ENCODE measurements at regions not wholly inside any gene's neighbourhood (a gene's known extent, or its start where the extent isn't known, plus 50 kb on each side); places are given as distances from the start of the nearest gene placed in this dataset.

- DNase-seq (ENCODE audit: low spot score), result no peak
Measured at GRCh38 chr11:106331176-106331575, 253.7 kb downstream of the AASDHPPT start.

GRCh38 chr11:106333678-106334077 lies 256.2 kb downstream of the AASDHPPT start:
- no peak for DNase-seq (ENCODE audit: low spot score)

GRCh38 chr11:106344394-106344793 lies 266.9 kb downstream of the AASDHPPT start:
- no peak for DNase-seq (ENCODE audit: low spot score)

DNA sequence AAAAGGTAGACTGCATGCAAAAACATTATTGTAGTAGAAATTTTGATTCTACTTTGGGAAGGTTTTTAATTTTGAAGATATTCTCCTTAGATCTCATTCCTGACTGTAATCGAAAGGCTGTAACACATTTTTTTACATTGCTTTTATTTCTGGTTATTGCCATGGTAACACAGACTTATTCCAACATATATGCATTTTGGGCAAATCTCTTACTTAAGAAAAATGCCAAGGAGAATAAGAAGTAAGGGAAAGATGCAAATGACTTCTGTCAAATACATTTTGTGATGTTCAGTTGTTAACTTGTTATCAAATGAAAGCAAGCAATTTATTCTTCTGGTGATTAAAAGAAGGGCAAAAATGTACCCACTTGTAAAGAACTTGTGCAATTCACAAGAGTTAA lies 267.5 kb downstream of the AASDHPPT start:
- no peak for DNase-seq (ENCODE audit: low spot score)

- DNase-seq (ENCODE audit: low spot score), result no peak
Measured at GRCh38 chr11:106353031-106353430, 275.6 kb downstream of the AASDHPPT start.

DNA sequence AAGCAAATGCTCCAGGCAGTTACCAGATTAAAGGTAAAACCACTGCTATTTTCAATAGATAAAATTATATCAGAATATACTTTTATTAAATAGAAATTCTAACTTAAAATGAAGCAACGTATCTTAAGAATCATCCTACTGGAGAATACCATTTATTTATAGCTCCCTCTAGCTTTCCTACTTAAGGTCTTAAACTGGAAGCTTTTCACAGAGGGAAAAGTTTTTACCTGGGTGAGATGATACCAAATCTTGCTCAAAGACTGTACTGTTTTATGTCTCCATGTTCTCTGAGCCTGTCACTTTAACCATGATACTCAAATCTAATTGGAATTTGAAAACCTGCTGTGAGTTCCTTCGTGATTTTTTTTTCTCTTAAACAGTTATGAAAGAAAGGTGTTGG lies 291.8 kb downstream of the AASDHPPT start:
- no peak for DNase-seq (ENCODE audit: low spot score)

DNA sequence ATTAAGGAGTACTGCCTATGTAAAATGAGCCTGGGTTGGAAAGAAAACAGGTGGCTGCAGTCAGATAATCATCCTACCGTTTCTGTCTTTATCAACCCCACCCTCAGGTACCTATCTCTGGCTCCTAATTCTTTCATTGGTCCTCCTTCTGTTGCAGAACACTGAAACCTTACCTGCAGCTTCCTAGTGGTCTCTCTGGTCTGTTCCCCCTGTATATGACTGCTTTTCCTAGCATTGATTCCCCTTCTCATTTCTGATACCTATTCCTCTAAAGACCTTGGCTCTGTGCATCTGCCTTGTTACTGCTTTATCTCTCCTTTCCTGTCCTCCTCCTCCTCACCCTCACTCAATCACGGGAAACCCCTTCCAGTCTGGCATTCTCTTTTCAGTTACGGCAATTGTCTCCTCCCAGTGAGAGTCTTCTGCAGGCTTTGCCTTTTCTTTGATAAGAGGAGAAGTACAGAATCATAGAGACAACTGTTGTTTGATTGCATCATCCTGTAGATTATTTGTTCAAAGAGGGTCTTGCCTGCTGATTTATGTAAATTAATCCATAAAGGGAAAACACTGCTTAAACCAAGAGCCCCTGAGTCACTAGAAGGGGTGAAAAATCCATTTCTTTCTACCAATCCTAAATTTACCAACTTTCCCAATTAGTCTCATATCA lies 301.2 kb downstream of the AASDHPPT start:
- DNase-seq (ENCODE audit: low spot score), result no peak

- DNase-seq (ENCODE audit: low spot score), result no peak
Measured at GRCh38 chr11:106379265-106379664, 301.8 kb downstream of the AASDHPPT start.

DNA sequence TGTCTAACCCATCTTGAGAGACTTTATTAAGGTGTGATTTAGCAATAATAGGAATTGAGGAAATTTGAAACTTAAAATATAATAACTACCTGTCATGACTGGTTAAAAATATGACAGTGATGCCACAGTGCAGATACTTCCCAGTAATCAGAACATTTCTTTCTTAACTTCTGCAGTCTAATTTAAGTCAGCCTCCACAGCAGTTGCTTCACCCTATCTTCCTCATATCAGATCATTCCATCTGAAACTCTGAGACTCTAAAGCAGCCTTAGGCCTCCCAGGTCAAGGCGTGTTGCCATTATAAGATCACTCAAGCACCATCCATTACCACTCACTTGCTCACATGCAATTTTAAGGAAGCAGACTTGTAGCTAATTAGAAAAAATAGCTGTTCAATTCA lies 302.2 kb downstream of the AASDHPPT start:
- DNase-seq (ENCODE audit: low spot score), result no peak

GRCh38 chr11:106381895-106382294 lies 304.4 kb downstream of the AASDHPPT start:
- DNase-seq (ENCODE audit: low spot score), result no peak

- DNase-seq (ENCODE audit: low spot score), result no peak
Measured at GRCh38 chr11:106384429-106384828, 307.0 kb downstream of the AASDHPPT start.

GRCh38 chr11:106386519-106386918 lies 309.1 kb downstream of the AASDHPPT start:
- no peak for DNase-seq (ENCODE audit: low spot score)

- no peak for DNase-seq (ENCODE audit: low spot score)
Measured at GRCh38 chr11:106389101-106389500, 311.6 kb downstream of the AASDHPPT start.

DNA sequence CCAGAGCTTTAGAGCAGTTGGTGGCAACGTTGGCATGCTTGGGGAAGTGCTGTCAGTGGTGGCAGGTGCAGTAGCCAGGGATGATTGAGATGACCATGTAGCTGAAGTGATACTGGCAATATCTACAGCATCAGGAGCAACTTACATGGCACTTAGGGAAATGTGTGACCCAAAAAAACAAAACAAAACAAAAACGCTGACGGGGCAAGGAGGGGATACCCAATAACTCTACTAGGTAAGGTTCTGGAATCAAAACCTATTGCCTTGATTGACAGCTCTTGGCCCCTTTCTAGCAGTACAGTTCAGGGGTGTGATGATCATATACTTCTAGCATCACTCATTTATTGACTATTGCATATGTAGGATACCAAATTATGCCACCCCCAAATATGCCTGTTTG lies 312.6 kb downstream of the AASDHPPT start:
- no peak for DNase-seq (ENCODE audit: low spot score)

- DNase-seq (ENCODE audit: low spot score), result no peak
Measured at GRCh38 chr11:106391771-106392420, 314.4 kb downstream of the AASDHPPT start.

DNA sequence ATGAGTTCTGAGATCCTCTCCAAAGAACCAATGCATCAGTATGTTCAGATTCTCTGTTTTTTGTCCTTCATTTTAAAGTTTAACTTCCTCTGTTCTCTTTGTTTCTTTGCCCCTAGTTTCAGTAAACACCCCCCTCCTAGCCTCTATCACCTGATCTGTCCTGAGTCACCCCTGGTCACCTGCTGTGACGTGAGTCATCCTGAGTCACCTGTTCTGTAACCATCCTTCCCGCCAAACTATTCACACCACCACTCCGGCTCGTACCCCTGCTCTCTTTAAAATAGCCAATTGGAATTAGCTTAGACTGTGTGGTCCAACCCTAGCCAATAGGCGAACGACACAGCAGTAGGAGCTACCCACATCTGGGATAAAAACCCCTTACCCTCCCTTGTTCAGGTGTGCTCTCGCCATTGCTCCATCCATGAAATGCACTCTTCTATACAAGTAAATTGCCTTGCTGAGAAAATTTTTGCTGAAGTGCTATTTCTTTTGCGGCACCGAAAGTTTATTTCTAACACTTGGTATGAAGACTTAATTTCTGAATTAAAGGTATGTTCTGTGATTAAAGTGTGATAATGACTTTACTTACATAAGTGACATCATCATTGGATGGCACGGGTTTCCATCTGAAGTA lies 318.4 kb downstream of the AASDHPPT start:
- DNase-seq (ENCODE audit: low spot score), result no peak

- DNase-seq (ENCODE audit: low spot score), result no peak
Measured at GRCh38 chr11:106397787-106398501, 320.5 kb downstream of the AASDHPPT start.

- no peak for DNase-seq (ENCODE audit: low spot score)
Measured at GRCh38 chr11:106398502-106399075, 321.1 kb downstream of the AASDHPPT start.

DNA sequence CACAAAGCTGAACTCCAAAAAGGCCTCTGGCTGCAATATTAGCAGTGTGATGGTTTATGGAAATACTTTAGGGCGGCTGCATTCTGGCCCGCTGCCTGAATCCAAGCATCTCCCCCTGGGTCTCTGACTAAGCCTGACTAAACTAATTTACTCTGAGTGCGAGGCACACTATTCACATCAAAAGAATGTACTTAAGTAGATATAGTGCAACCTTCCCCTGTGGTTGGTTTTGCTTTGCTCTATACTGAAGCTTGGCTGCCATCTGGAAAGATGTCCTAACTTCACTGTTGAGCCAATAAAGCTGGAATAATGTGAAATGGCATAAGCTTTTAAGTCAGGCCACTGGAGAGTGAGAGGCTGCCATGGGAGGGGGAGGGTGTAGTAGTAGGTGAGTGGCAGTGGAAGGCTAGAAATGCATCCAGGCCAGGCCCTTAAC lies 321.6 kb downstream of the AASDHPPT start:
- DNase-seq (ENCODE audit: low spot score), result no peak

DNA sequence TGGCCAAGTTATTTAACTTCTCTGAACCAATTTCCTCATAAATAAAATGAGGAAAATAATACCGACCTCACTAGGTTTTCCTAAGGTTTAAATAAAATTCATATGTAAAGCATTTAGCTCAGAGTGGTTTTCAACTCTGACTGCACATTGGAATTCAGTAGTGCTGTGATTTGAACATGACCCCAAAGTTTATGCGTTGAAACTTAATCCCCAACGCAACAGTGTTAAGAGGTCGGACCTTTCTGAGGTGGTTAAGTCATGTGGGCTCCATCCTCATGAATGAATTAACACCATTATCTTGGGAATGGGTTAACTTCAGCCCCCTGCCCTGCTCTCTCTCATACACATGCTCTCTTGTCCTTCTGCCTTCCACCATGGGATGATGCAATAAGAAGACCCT lies 322.2 kb downstream of the AASDHPPT start:
- no peak for DNase-seq (ENCODE audit: low spot score)

DNA sequence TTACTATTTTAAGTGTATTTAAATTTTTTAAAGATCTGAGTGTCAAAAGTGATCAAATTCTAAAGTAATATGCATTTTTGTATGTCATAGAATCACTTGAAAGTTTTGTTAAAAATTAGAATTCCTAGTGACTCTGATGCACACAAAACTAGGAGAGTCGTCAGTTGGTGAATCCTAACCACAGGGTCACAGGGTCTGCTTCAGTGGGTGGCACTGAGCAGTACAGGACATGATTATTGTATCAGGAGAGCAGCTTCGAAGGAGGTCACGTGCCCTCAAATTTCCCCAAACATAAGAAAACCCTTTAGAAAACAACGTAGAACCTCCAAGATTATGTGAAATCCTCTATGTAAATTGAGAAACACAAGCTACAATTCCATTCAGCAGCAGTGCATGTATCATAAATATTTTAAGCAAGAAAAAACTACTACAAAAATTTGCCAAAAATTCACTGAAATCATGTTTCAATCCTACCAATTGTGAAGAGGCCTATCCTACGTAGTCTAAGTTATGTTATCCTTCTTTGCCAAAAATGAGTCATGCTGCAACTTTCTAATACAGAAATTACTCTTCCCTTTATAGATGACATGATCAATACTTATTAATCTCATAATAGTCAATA lies 323.6 kb downstream of the AASDHPPT start:
- no peak for DNase-seq (ENCODE audit: low spot score)

GRCh38 chr11:106403751-106404150 lies 326.3 kb downstream of the AASDHPPT start:
- no peak for DNase-seq (ENCODE audit: low spot score)
